RWPE2 (cell line): ENCODE measurements at regions not wholly inside any gene's neighbourhood (a gene's known extent, or its start where the extent isn't known, plus 50 kb on each side); places are given as distances from the start of the nearest gene placed in this dataset.

Source experiments
- ATAC-seq: fragments of 200-7000 bp; cut with Tn5 transposase; 3 replicates; pipeline ENCODE4 v1.9.1; 2021; ENCODE audit warnings: low read depth
- DNase-seq: peaks from one replicate; pipeline ENCODE4 v3.0.0-alpha.2; 2020; ENCODE audit warnings: low spot score
- H3K27ac ChIP-seq: fragments of 450-650 bp; 2 replicates; pipeline ENCODE4 v1.5.1; 2017; ENCODE audit warnings: mild to moderate bottlenecking; ENCODE audit not compliant: poor library complexity, severe bottlenecking
- H3K27me3 ChIP-seq: fragments of 250-450 bp; sonication (Bioruptor Pico); 2 replicates; pipeline ENCODE4 v1.5.1; 2021; ENCODE audit warnings: mild to moderate bottlenecking, moderate library complexity; ENCODE audit not compliant: insufficient read depth, poor library complexity, severe bottlenecking
- H3K36me3 ChIP-seq: fragments of 250-450 bp; sonication (Bioruptor Pico); 2 replicates; pipeline ENCODE4 v1.5.1; 2020; ENCODE audit warnings: low read depth, mild to moderate bottlenecking, moderate library complexity
- H3K4me1 ChIP-seq: fragments of 250-450 bp; sonication (Bioruptor Pico); 2 replicates; pipeline ENCODE4 v1.5.1; 2021; ENCODE audit warnings: mild to moderate bottlenecking, moderate library complexity; ENCODE audit not compliant: insufficient read depth, poor library complexity, severe bottlenecking
- H3K4me3 ChIP-seq: fragments of 250-450 bp; sonication (Bioruptor Pico); 2 replicates; pipeline ENCODE4 v1.5.1; 2021; ENCODE audit warnings: mild to moderate bottlenecking, moderate library complexity; ENCODE audit not compliant: severe bottlenecking
- H3K9me3 ChIP-seq: fragments of 250-450 bp; sonication (Bioruptor Pico); 2 replicates; pipeline ENCODE4 v1.5.1; 2021; ENCODE audit warnings: mild to moderate bottlenecking, moderate library complexity; ENCODE audit not compliant: severe bottlenecking
- CTCF ChIP-seq: fragments of 450-650 bp; IDR thresholded peaks from one replicate; pipeline ENCODE4 v1.5.1; 2017; ENCODE audit warnings: mild to moderate bottlenecking, moderate library complexity; ENCODE audit not compliant: poor library complexity, severe bottlenecking

GRCh38 chr1:238265866-238266265 lies 375.1 kb upstream of the ZP4 start:
- DNase-seq (no peak), ATAC-seq (no peak)
- Histone ChIP-seq H3K9me3 (no peaks in the 10 kb centered on the region), H3K4me1 (no peaks in the 10 kb centered on the region), H3K4me3 (no peak overlapping the region), H3K27me3 (no peaks in the 10 kb centered on the region), H3K27ac (no peak overlapping the region), H3K36me3 (no peaks in the 10 kb centered on the region)
- TF ChIP-seq CTCF: no peak

- ATAC-seq (no peak), DNase-seq (no peak)
- H3K27ac ChIP-seq: no peak overlapping the region
- H3K4me1 ChIP-seq: no peaks in the 10 kb centered on the region
- no peak overlapping the region for H3K4me3 ChIP-seq
- TF ChIP-seq CTCF: no peak
- H3K36me3 ChIP-seq: no peaks in the 10 kb centered on the region
- no peaks in the 10 kb centered on the region for H3K9me3 ChIP-seq
- no peaks in the 10 kb centered on the region for H3K27me3 ChIP-seq
Observed at GRCh38 chr1:238264951-238265350, 374.2 kb upstream of the ZP4 start.

- H3K27me3 ChIP-seq: no peaks in the 10 kb centered on the region
- ATAC-seq (no peak), DNase-seq (no peak)
- no peaks in the 10 kb centered on the region for H3K36me3 ChIP-seq
- H3K4me3 ChIP-seq: no peak overlapping the region
- no peaks in the 10 kb centered on the region for H3K4me1 ChIP-seq
- no peak overlapping the region for H3K27ac ChIP-seq
- no peaks in the 10 kb centered on the region for H3K9me3 ChIP-seq
- TF ChIP-seq CTCF: no peak
Observed at GRCh38 chr1:238258510-238258909, 367.8 kb upstream of the ZP4 start.

- Histone ChIP-seq H3K36me3 (no peaks in the 10 kb centered on the region), H3K4me1 (no peaks in the 10 kb centered on the region), H3K27ac (no peak overlapping the region), H3K9me3 (no peaks in the 10 kb centered on the region), H3K27me3 (no peaks in the 10 kb centered on the region), H3K4me3 (no peak overlapping the region)
- ATAC-seq (no peak), DNase-seq (no peak)
- TF ChIP-seq CTCF: no peak
Observed at GRCh38 chr1:238257018-238257621, 366.4 kb upstream of the ZP4 start.

- H3K4me3 ChIP-seq: no peak overlapping the region
- H3K9me3 ChIP-seq: no peaks in the 10 kb centered on the region
- TF ChIP-seq CTCF: no peak
Observed at GRCh38 chr1:238254935-238255334, 364.2 kb upstream of the ZP4 start.

More at GRCh38 chr1:238254935-238255334, 364.2 kb upstream of the ZP4 start:
- no peak for ATAC-seq
- H3K4me1 ChIP-seq: no peaks in the 10 kb centered on the region
- no peaks in the 10 kb centered on the region for H3K36me3 ChIP-seq
- H3K27me3 ChIP-seq: no peaks in the 10 kb centered on the region
- no peak overlapping the region for H3K27ac ChIP-seq
- no peak for DNase-seq
